GM18508 (cell line): ENCODE measurements at regions not wholly inside any gene's neighbourhood (a gene's known extent, or its start where the extent isn't known, plus 50 kb on each side); places are given as distances from the start of the nearest gene placed in this dataset.

Experiments
- ATAC-seq: cut with Tn5 transposase; IDR thresholded peaks from one replicate; pipeline ENCODE4 v1.9.1; 2021; ENCODE audit warnings: moderate number of reproducible peaks; ENCODE audit not compliant: insufficient read depth, unreplicated experiment

GRCh38 chr9:118609355-118610044 is 759.7 kb downstream of the BRINP1 start:
- ATAC-seq: no peak

GRCh38 chr9:118612201-118612600 is 757.0 kb downstream of the BRINP1 start:
- no peak for ATAC-seq

- no peak for ATAC-seq
Measured at GRCh38 chr9:118613996-118614395, 755.2 kb downstream of the BRINP1 start.

- no peak for ATAC-seq
Measured at GRCh38 chr9:118618084-118618483, 751.2 kb downstream of the BRINP1 start.

- ATAC-seq: no peak
Measured at GRCh38 chr9:118618849-118619248, 750.4 kb downstream of the BRINP1 start.

GRCh38 chr9:118624608-118625007 is 744.6 kb downstream of the BRINP1 start:
- no peak for ATAC-seq

- ATAC-seq: no peak
Measured at GRCh38 chr9:118630079-118630478, 739.2 kb downstream of the BRINP1 start.

- no peak for ATAC-seq
Measured at GRCh38 chr9:118630931-118631595, 738.2 kb downstream of the BRINP1 start.

GRCh38 chr9:118631956-118632355 is 737.3 kb downstream of the BRINP1 start:
- no peak for ATAC-seq

- ATAC-seq: no peak
Measured at GRCh38 chr9:118635416-118635815, 733.8 kb downstream of the BRINP1 start.

- ATAC-seq: no peak
Measured at GRCh38 chr9:118637681-118638080, 731.6 kb downstream of the BRINP1 start.

- ATAC-seq: no peak
Measured at GRCh38 chr9:118640836-118641560, 728.2 kb downstream of the BRINP1 start.

- ATAC-seq: no peak
Measured at GRCh38 chr9:118643118-118643517, 726.1 kb downstream of the BRINP1 start.

GRCh38 chr9:118644066-118644465 is 725.2 kb downstream of the BRINP1 start:
- no peak for ATAC-seq

GRCh38 chr9:118647331-118647730 is 721.9 kb downstream of the BRINP1 start:
- ATAC-seq: no peak

GRCh38 chr9:118650417-118650816 is 718.8 kb downstream of the BRINP1 start:
- no peak for ATAC-seq

GRCh38 chr9:118651511-118651910 is 717.7 kb downstream of the BRINP1 start:
- ATAC-seq: no peak

- no peak for ATAC-seq
Measured at GRCh38 chr9:118652258-118652657, 717.0 kb downstream of the BRINP1 start.

- no peak for ATAC-seq
Measured at GRCh38 chr9:118652912-118653311, 716.3 kb downstream of the BRINP1 start.

GRCh38 chr9:118659011-118659410 is 710.2 kb downstream of the BRINP1 start:
- no peak for ATAC-seq

GRCh38 chr9:118665226-118665919 is 703.9 kb downstream of the BRINP1 start:
- no peak for ATAC-seq
